C4-2B (cell line): ENCODE measurements at regions not wholly inside any gene's neighbourhood (a gene's known extent, or its start where the extent isn't known, plus 50 kb on each side); places are given as distances from the start of the nearest gene placed in this dataset.

Source experiments
- ZFX ChIP-seq: fragments of 450-650 bp; IDR thresholded peaks from 2 replicates; pipeline ENCODE4 v1.6.1; 2017
- TF ChIP-seq, protein P1 (sequence below): fragments of 450-650 bp; conservative IDR thresholded peaks from 2 replicates; pipeline ENCODE4 v1.5.1; 2017; ENCODE audit warnings: mild to moderate bottlenecking

DNA sequence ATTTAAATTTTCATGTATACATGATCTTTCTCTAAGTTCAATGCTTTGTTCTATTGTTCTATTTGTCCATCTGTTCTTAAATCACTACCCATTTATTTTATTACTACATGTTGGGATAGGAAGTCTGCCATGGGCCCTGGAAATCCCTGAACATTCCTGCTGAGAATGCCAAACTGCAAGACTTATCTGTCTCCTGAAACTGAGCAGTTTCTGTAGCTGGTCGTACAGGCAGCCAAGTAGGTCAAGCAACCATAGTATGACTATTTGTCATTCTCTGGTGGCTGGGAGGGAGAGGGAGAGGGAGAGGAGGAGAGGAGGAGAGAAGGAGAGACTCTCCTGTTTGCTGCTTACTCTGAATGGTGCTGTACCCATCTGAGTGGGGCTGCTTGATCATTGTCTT lies 82.8 kb upstream of the SNX19 start:
- TF ChIP-seq, protein P1, sequence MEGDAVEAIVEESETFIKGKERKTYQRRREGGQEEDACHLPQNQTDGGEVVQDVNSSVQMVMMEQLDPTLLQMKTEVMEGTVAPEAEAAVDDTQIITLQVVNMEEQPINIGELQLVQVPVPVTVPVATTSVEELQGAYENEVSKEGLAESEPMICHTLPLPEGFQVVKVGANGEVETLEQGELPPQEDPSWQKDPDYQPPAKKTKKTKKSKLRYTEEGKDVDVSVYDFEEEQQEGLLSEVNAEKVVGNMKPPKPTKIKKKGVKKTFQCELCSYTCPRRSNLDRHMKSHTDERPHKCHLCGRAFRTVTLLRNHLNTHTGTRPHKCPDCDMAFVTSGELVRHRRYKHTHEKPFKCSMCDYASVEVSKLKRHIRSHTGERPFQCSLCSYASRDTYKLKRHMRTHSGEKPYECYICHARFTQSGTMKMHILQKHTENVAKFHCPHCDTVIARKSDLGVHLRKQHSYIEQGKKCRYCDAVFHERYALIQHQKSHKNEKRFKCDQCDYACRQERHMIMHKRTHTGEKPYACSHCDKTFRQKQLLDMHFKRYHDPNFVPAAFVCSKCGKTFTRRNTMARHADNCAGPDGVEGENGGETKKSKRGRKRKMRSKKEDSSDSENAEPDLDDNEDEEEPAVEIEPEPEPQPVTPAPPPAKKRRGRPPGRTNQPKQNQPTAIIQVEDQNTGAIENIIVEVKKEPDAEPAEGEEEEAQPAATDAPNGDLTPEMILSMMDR: no peak
- no peak for TF ChIP-seq ZFX
